Lung (tissue), 11 donors: ENCODE measurements at regions not wholly inside any gene's neighbourhood (a gene's known extent, or its start where the extent isn't known, plus 50 kb on each side); places are given as distances from the start of the nearest gene placed in this dataset.
"Not testable (repeated sequence)": the region's sequence is repeated elsewhere in the genome, so short reads cannot be mapped to it uniquely, and the experiment has no call there.

Experiments used
- ATAC-seq: fragments of 200-7000 bp; cut with Tn5 transposase; one replicate; pipeline ENCODE4 v1.9.1; 2020; ENCODE audit warnings: moderate number of reproducible peaks; ENCODE audit not compliant: insufficient read depth, low FRiP score
- DNase-seq, 3 donors: peaks; one replicate each; pipeline ENCODE4 v3.0.0-alpha.2; 2013 to 2017
- H3K27ac ChIP-seq, 2 donors: one replicate each; pipeline ENCODE4 v1.5.1; 2013; ENCODE audit warnings: mild to moderate bottlenecking in 2 of 2, moderate library complexity in 2 of 2, control low read depth in 1 of 2, inconsistent platforms in 1 of 2, low read depth in 1 of 2, low read length in 1 of 2
- H3K27me3 ChIP-seq, 3 donors: one replicate each; pipeline ENCODE4 v1.5.1; 2013; ENCODE audit warnings: low read length in 2 of 3; ENCODE audit not compliant: control insufficient read depth in 3 of 3, insufficient read depth in 3 of 3
- H3K36me3 ChIP-seq, 4 donors: one replicate each; pipeline ENCODE4 v1.5.1; 2013; ENCODE audit warnings: low read length in 4 of 4, mild to moderate bottlenecking in 1 of 4, moderate library complexity in 1 of 4; ENCODE audit not compliant: control insufficient read depth in 4 of 4, insufficient read depth in 4 of 4
- H3K4me1 ChIP-seq, 5 donors: one replicate each; pipeline ENCODE4 v1.5.1; 2013; ENCODE audit warnings: low read length in 5 of 5, mild to moderate bottlenecking in 2 of 5, moderate library complexity in 1 of 5; ENCODE audit not compliant: control insufficient read depth in 5 of 5, insufficient read depth in 5 of 5
- H3K4me3 ChIP-seq: one replicate; pipeline ENCODE4 v1.5.1; 2013; ENCODE audit warnings: mild to moderate bottlenecking, control low read depth, moderate library complexity
- H3K9ac ChIP-seq, 2 donors: one replicate each; pipeline ENCODE4 v1.5.1; 2013; ENCODE audit warnings: low read length in 2 of 2, control low read depth in 1 of 2; ENCODE audit not compliant: insufficient read depth in 1 of 2
- H3K9me3 ChIP-seq, 4 donors: one replicate each; pipeline ENCODE4 v1.5.1; 2013; ENCODE audit warnings: low read length in 3 of 4, mild to moderate bottlenecking in 1 of 4, moderate library complexity in 1 of 4; ENCODE audit not compliant: control insufficient read depth in 4 of 4, insufficient read depth in 3 of 4
- CTCF ChIP-seq: IDR thresholded peaks from 2 replicates; pipeline ENCODE4 v1.5.1; 2012; ENCODE audit warnings: mild to moderate bottlenecking; ENCODE audit errors: control extremely low read depth, extremely low read depth
- WGBS, 2 donors: extraction: QIAGEN DNeasy Blood & Tissue Kit; methylation state at CpG; one replicate each; pipeline ENCODE4 v1.1.7; 2013; 5-methylcytosine and 5-hydroxymethylcytosine counted together
- donor health status: control.
- donor health status: control.
- donor health status: Bipolar disorder and iron deficiency.
- donor health status: healthy.
- donor health status: DM: yes; HTN: yes; CAD: no.

GRCh38 chr5:71816307-71816706 lies 97.2 kb downstream of the CARTPT start:
- no peak for DNase-seq
- Histone ChIP-seq H3K36me3 (no peaks in the 10 kb centered on the region), H3K9ac (no peak overlapping the region), H3K4me1 (peaks cover 0 to 6% (median 0%) of the 10 kb centered on the region in 5 donors), H3K27ac (no peak overlapping the region), H3K9me3 (peaks cover 0 to 4% (median 0%) of the 10 kb centered on the region in 4 donors), H3K27me3 (no peaks in the 10 kb centered on the region), H3K4me3 (no peak overlapping the region)
- TF ChIP-seq CTCF: no peak
- 67 to 73% methylated on average over 4 of the region's 4 CpGs for WGBS, 2 donors
- no peak for ATAC-seq

GRCh38 chr5:71817891-71818290 lies 98.8 kb downstream of the CARTPT start:
- H3K4me3 ChIP-seq: no peak overlapping the region
- no peaks in the 10 kb centered on the region for H3K27me3 ChIP-seq
- no peak for DNase-seq
- H3K36me3 ChIP-seq: no peaks in the 10 kb centered on the region
- no peak for TF ChIP-seq CTCF
- H3K4me1 ChIP-seq: no peaks in the 10 kb centered on the region
- WGBS, 2 donors: 90 to 92% methylated on average over 7 of the region's 7 CpGs
- no peak overlapping the region for H3K9ac ChIP-seq
- H3K9me3 ChIP-seq: peaks cover 0 to 4% (median 0%) of the 10 kb centered on the region in 4 donors
- no peak for ATAC-seq
- H3K27ac ChIP-seq: no peak overlapping the region

- no peak overlapping the region for H3K9ac ChIP-seq
- no peaks in the 10 kb centered on the region for H3K27me3 ChIP-seq
- ATAC-seq (no peak), DNase-seq (no peak)
- 78 to 83% methylated on average over 1 of the region's 1 CpG for WGBS, 2 donors
- H3K36me3 ChIP-seq: no peaks in the 10 kb centered on the region
- no peak overlapping the region for H3K27ac ChIP-seq
- peaks cover 0 to 10% (median 1%) of the 10 kb centered on the region in 4 donors for H3K9me3 ChIP-seq
- no peaks in the 10 kb centered on the region for H3K4me1 ChIP-seq
- H3K4me3 ChIP-seq: no peak overlapping the region
- no peak for TF ChIP-seq CTCF
These were observed 102.0 kb downstream of the CARTPT start for GRCh38 chr5:71821029-71821428.

- not testable (repeated sequence) for DNase-seq, H3K27ac ChIP-seq, ATAC-seq
These were observed 103.0 kb downstream of the CARTPT start for GRCh38 chr5:71822065-71822464.

More at GRCh38 chr5:71822065-71822464, 103.0 kb downstream of the CARTPT start:
- peaks cover 0 to 10% (median 3%) of the 10 kb centered on the region in 4 donors for H3K9me3 ChIP-seq
- H3K4me1 ChIP-seq, H3K36me3 ChIP-seq, H3K9ac ChIP-seq, H3K27me3 ChIP-seq, H3K4me3 ChIP-seq: not testable (repeated sequence)
